ENCODE measurements at regions not wholly inside any gene's neighbourhood (a gene's known extent, or its start where the extent isn't known, plus 50 kb on each side); places are given as distances from the start of the nearest gene placed in this dataset.
"Not testable (repeated sequence)": the region's sequence is repeated elsewhere in the genome, so short reads cannot be mapped to it uniquely, and the experiment has no call there.

- H3K4me3 ChIP-seq (ENCODE audit: low read length): no peak overlapping the region
- no peak for TF ChIP-seq CTCF (IDR thresholded peaks at IDR 0.05; ENCODE audit: insufficient read depth, low read depth, low read length, missing control alignments)
- peak; percentile 23 for DNase-seq (ENCODE audit: low read depth)
Observed at GRCh38 chr6:141203902-141204575, 928.7 kb upstream of the GJE1 start.

- no peak overlapping the region for H3K4me3 ChIP-seq (ENCODE audit: low read length)
- no peak for TF ChIP-seq CTCF (IDR thresholded peaks at IDR 0.05; ENCODE audit: insufficient read depth, low read depth, low read length, missing control alignments)
- no peak for DNase-seq (ENCODE audit: low read depth)
Observed at GRCh38 chr6:141202626-141203025, 930.1 kb upstream of the GJE1 start.

- no peak overlapping the region for H3K4me3 ChIP-seq (ENCODE audit: low read length)
- TF ChIP-seq CTCF (IDR thresholded peaks at IDR 0.05; ENCODE audit: insufficient read depth, low read depth, low read length, missing control alignments): no peak
- DNase-seq (ENCODE audit: low read depth): no peak
Observed at GRCh38 chr6:141199074-141199473, 933.7 kb upstream of the GJE1 start.

- no peak overlapping the region for H3K4me3 ChIP-seq (ENCODE audit: low read length)
- TF ChIP-seq CTCF (IDR thresholded peaks at IDR 0.05; ENCODE audit: insufficient read depth, low read depth, low read length, missing control alignments): no peak
- peak; percentile 19 for DNase-seq (ENCODE audit: low read depth)
Observed at GRCh38 chr6:141195251-141195832, 937.4 kb upstream of the GJE1 start.

- DNase-seq (ENCODE audit: low read depth): no peak
- TF ChIP-seq CTCF (IDR thresholded peaks at IDR 0.05; ENCODE audit: insufficient read depth, low read depth, low read length, missing control alignments): no peak
- H3K4me3 ChIP-seq (ENCODE audit: low read length): no peak overlapping the region
Observed at GRCh38 chr6:141183368-141183767, 949.4 kb upstream of the GJE1 start.

- H3K4me3 ChIP-seq (ENCODE audit: low read length); DNase-seq (ENCODE audit: low read depth): not testable (repeated sequence)
Observed at GRCh38 chr6:141175458-141175857, 957.3 kb upstream of the GJE1 start.

GRCh38 chr6:141174932-141175331 is 957.8 kb upstream of the GJE1 start:
- H3K4me3 ChIP-seq (ENCODE audit: low read length): no peak overlapping the region
- DNase-seq (ENCODE audit: low read depth): no peak
- no peak for TF ChIP-seq CTCF (IDR thresholded peaks at IDR 0.05; ENCODE audit: insufficient read depth, low read depth, low read length, missing control alignments)

All from epithelial cell of esophagus (primary cell).